ENCODE measurements at regions not wholly inside any gene's neighbourhood (a gene's known extent, or its start where the extent isn't known, plus 50 kb on each side); places are given as distances from the start of the nearest gene placed in this dataset.

- ChIA-PET POLR2A (no interaction called here), CTCF (interaction anchor here (1.2 kb wide), 1 partner anchor 13 kb away, joined by 5 read pairs; no protein-coding TSS in a partner anchor)
- DNase-seq (ENCODE audit: low spot score) (no peak), ATAC-seq (no peak)
- Mint-ChIP-seq H3K36me3 (no peaks in the 10 kb centered on the region), H3K27ac (no peak overlapping the region), H3K4me3 (no peak overlapping the region), H3K4me1 (no peaks in the 10 kb centered on the region), H3K27me3 (ENCODE audit: low read depth) (peaks cover 4% of the 10 kb centered on the region; the same call in 1 of the 2 replicates), H3K9me3 (no peaks in the 10 kb centered on the region)
- TF ChIP-seq ZNF423 (CRISPR knock-in tag; IDR thresholded peaks at IDR 0.05), result no peak
- no peak for TF ChIP-seq CDX4 (CRISPR knock-in tag; IDR thresholded peaks at IDR 0.05; ENCODE audit: borderline replicate concordance)
- TF ChIP-seq GRHL2 (CRISPR knock-in tag; IDR thresholded peaks at IDR 0.05; ENCODE audit: insufficient replicate concordance, severe bottlenecking), result no peak
- TF ChIP-seq ATF1 (CRISPR knock-in tag; IDR thresholded peaks at IDR 0.05), result no peak
- no peak for TF ChIP-seq ZNF425 (CRISPR knock-in tag; conservative IDR thresholded peaks at IDR 0.05)
- no peak for TF ChIP-seq ZBTB43 (CRISPR knock-in tag; IDR thresholded peaks at IDR 0.05)
- TF ChIP-seq ARID4B (CRISPR knock-in tag; IDR thresholded peaks at IDR 0.05; ENCODE audit: borderline replicate concordance), result no peak
Measured at GRCh38 chr9:115606838-115607237, 488.9 kb upstream of the TNC start.

- TF ChIP-seq AFF4 (CRISPR knock-in tag; IDR thresholded peaks at IDR 0.05; ENCODE audit: borderline replicate concordance), result no peak
- TF ChIP-seq JAZF1 (CRISPR knock-in tag; IDR thresholded peaks at IDR 0.05), result no peak
- TF ChIP-seq SMAD4 (CRISPR knock-in tag; IDR thresholded peaks at IDR 0.05), result no peak
- no peak for TF ChIP-seq ARID4B (CRISPR knock-in tag; IDR thresholded peaks at IDR 0.05; ENCODE audit: borderline replicate concordance)
- no peak for TF ChIP-seq OVOL2 (CRISPR knock-in tag; IDR thresholded peaks at IDR 0.05; ENCODE audit: borderline replicate concordance)
- no peak for TF ChIP-seq GABPB1 (CRISPR knock-in tag; IDR thresholded peaks at IDR 0.05)
- no peak for TF ChIP-seq ZNF671 (CRISPR knock-in tag; IDR thresholded peaks at IDR 0.05)
- no peak for TF ChIP-seq TP53 (CRISPR knock-in tag; IDR thresholded peaks at IDR 0.05)
- Mint-ChIP-seq H3K27ac (no peak overlapping the region), H3K27me3 (ENCODE audit: low read depth) (peaks cover 10% of the 10 kb centered on the region), H3K4me3 (no peak overlapping the region), H3K36me3 (no peaks in the 10 kb centered on the region), H3K9me3 (no peaks in the 10 kb centered on the region; the same call in 1 of the 2 replicates), H3K4me1 (no peaks in the 10 kb centered on the region)
- POLR2A ChIA-PET, result no interaction called here
- ATAC-seq (no peak), DNase-seq (ENCODE audit: low spot score) (no peak)
- CTCF ChIA-PET, result interaction anchor here (0.6 kb wide), 1 partner anchor 85 kb away, joined by 3 read pairs; no protein-coding TSS in a partner anchor
Measured at GRCh38 chr9:115614326-115614999, 496.5 kb upstream of the TNC start.
